GM12872 (cell line): ENCODE measurements at regions not wholly inside any gene's neighbourhood (a gene's known extent, or its start where the extent isn't known, plus 50 kb on each side); places are given as distances from the start of the nearest gene placed in this dataset.

Experiments
- TF ChIP-seq, protein P1 (sequence below): IDR thresholded peaks from 3 replicates; pipeline ENCODE4 v1.5.1; 2011; ENCODE audit warnings: low read depth, mild to moderate bottlenecking, low read length, moderate library complexity; ENCODE audit not compliant: insufficient read depth

DNA sequence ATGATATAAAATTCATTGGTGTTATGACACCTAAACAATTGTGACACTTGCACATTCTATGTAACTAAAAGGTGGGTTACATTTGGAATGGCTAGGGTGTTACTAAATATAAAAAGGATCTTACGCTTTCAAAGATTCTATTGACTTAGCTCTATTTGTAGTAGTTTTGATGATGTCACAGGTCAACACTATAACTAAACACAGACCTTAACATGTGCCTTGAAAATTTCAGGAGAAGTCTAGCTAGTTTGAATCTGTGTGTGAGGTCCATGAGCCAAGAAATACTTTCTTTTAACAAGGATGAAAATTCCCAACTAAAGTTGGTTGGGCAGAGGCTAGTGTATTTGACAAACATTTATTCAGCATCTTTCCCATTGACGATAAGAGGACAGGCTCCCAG is 298.0 kb downstream of the GPAT3 start:
- TF ChIP-seq, protein P1, sequence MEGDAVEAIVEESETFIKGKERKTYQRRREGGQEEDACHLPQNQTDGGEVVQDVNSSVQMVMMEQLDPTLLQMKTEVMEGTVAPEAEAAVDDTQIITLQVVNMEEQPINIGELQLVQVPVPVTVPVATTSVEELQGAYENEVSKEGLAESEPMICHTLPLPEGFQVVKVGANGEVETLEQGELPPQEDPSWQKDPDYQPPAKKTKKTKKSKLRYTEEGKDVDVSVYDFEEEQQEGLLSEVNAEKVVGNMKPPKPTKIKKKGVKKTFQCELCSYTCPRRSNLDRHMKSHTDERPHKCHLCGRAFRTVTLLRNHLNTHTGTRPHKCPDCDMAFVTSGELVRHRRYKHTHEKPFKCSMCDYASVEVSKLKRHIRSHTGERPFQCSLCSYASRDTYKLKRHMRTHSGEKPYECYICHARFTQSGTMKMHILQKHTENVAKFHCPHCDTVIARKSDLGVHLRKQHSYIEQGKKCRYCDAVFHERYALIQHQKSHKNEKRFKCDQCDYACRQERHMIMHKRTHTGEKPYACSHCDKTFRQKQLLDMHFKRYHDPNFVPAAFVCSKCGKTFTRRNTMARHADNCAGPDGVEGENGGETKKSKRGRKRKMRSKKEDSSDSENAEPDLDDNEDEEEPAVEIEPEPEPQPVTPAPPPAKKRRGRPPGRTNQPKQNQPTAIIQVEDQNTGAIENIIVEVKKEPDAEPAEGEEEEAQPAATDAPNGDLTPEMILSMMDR: no peak

DNA sequence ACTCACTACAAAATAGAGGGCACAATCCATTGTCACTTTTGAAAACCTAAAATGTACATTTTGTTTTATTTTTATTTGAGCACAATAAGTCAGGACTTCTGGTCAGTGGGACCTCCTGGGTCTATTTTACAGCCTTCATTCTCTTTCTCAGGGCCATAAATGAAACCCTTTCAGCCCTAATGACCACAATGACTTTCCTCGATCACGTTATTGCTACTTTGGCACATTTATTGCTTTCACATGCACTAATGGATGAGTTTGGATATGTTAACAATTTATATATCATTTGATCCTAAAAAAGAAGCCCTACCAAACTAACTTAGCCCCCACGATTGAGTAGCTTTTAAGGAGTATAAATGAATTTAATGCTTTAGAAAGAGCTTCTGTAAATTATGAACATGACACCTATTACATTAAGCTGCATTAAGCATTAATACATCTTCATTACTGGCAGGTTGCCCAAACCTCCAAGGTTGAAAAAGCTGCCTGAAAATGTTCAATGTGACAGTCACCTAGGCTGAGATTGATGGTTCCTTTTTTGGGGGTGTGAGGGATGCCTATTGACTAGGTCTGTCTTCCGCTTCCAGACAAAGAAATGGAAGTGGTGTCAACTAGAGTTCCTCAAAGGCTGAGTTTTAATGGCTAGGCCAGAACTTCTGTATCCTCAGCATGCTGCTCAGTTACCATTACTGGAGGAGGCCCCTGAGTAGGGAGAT is 296.4 kb downstream of the GPAT3 start:
- TF ChIP-seq, protein P1: no peak

DNA sequence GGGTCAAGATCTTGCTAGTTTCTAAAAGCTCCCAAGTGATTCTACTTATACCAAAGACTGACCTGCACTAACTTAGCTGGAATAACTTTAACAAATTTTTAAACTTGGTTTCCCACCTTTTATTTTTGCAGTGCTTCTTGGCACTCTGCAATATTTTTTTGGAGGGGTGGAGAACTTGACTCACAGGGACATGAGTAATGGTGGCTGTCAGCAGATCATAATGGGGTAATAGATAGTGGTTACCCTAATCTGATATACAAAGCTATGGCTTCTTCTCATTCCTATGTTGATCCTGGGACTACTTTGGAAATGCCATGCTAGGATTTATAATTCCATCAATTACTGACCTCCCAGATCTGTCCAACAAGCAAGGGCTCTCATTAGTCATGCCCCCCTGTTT is 295.7 kb downstream of the GPAT3 start:
- TF ChIP-seq, protein P1: no peak

DNA sequence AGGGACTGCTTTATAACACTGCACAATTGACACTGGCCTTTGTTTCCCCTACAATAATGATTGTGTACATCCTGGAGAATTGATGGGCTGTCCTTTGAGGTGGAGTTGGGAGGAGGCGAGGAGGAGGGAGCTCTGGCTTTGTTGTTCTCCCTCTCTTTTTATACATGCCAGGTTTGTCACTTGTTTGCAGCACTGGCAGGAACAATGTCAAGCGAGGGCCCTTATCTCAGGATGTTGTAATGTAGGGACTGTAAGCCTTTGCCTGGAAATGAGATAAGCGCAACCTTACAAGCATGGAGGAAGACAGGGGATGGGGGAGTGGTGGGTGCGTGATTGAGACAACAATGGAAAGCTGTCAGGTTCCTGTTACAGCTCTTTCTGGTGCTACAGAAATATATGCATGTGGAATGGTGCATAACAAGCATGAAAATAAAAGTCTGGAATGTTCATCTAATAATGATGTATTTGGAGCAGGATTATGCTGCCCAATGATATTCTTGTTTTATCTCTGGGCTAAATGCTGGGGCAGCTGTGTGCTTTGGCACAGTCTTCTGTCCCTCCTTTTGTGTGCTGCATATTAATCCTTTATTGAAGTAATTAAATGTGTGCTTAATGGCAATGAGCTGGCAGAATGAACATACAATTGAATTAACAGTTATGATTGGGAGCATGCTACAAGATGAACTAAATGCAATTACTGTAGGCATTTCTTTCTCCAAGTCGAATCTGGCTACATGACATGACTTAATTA is 294.4 kb downstream of the GPAT3 start:
- TF ChIP-seq, protein P1: no peak

DNA sequence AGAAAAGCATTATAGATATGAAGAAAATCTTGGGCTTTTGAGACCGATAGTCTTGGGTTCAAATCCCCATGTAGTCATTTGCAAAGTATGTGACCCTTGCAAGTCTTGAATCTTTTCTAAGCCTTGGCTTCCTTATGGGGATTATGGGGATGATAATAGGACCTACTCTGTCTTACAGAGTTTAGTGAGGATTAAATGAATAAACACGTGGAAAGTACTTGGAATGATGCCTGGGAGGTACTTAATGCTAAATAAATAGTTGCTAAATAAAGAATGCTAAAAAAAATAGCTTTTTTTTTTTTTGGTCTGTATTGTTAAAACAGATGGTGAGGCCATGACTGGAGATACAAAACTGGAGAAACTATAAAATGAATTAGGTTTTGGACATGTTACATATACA is 292.7 kb downstream of the GPAT3 start:
- TF ChIP-seq, protein P1: no peak

DNA sequence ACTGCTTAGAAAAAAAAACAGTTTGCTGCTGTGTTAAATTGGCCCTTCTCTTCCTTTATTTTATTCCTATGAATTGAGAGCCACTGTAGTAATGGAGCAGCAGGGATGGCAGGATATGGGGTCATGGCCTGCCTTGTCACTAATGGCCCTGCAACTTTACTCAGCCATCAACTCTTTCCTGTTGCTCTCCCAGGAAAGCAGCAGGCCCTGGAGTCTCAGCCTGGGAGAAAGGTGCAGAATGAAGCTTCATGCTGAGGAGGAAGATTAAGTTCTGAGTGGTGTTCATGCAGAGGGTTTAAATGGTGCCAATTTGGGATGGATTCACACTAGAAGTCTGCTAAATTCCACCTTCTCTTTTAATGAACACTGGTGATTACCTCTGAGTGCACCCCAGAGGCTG is 285.6 kb downstream of the GPAT3 start:
- TF ChIP-seq, protein P1: no peak

DNA sequence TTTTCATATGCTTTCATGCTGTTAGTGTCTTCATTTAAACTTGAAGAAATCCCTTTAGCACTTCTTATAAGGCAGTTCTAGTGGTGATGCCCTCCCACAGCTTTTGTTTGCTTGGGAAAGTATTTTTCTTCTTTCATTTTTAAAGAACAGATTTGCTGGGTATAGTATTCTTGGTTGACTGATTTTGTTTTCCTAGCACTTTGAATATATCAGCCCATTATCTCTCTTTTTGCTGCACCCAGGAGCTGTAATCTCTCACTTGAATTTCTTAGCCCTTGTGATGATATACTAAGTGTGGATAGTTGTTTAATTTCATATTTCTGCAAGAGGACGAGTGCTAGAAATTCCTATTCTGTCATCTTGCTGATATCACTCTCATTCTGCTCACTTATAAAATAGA is 283.7 kb downstream of the GPAT3 start:
- TF ChIP-seq, protein P1: no peak
